ENCODE measurements at regions not wholly inside any gene's neighbourhood (a gene's known extent, or its start where the extent isn't known, plus 50 kb on each side); places are given as distances from the start of the nearest gene placed in this dataset.

DNA sequence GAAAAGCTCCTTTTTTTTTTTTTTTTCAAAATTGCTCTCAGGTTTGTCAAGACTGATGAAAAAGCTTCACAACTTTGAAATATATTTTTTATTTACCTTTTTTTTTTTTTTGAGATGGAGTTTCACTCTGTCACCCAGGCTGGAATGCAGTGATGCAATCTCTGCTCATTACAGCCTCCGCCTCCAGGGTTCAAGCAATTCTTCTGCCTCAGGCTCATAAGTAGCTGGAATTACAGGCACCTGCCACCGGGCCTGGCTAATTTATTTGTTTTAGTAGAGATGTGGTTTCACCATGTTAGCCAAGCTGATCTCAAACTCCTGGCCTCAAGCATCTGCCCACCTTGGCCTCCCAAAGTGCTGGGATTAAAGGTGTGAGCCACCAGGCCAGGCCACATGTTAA lies 1515.0 kb downstream of the OTOL1 start:
- TF ChIP-seq CTCF (conservative IDR thresholded peaks at IDR 0.05 in 1 of 2, IDR thresholded peaks at IDR 0.05 in 1 of 2; ENCODE audit: low read depth in 1 of 2, low read length in 2 of 2) (no peak), EZH2 (IDR thresholded peaks at IDR 0.05; ENCODE audit: low read length, missing control alignments) (no peak)
